ENCODE measurements at regions not wholly inside any gene's neighbourhood (a gene's known extent, or its start where the extent isn't known, plus 50 kb on each side); places are given as distances from the start of the nearest gene placed in this dataset.

DNA sequence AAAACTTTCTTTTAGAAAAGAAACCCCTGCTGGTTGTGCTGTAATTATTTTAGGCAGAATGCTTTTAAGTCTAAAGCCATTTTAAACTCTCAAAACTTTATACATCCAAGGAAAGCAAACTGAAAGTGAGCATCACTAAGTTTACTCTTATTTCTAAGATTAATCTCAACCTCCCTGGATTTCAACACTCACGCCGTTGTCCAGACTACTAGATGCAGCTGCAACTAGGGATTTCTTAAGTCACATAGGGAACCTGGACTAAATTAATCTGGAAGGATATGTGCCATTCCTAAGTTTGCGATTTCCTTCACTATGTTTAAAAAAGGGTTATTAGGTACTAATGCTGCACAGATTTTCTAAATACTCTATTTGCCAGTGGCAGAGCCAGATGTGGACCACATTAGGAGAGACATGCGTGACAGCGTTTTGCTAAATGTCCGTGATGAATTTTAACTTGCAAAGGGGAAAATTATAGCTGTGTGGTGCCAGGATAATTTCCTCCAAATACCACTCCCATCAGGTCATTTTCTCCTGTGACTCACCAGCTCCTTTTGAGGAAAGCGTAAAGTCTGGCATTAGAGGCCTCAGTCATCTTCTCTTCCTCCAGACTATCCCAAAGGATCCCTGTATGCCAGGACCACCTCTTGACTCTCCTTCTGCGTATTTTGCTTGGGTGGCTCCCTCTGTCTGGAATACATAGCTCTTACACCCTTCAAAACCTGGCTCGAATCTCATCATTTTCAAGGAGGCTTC, 143.7 kb downstream of the ATL2 start:
- Histone ChIP-seq H3K27me3 (ENCODE audit: insufficient read depth, low read length) (no peaks in the 10 kb centered on the region), H3K4me1 (ENCODE audit: insufficient read depth, low read length) (peaks cover 18% of the 10 kb centered on the region), H3K36me3 (ENCODE audit: insufficient read depth, low read length) (no peaks in the 10 kb centered on the region), H4K20me1 (ENCODE audit: insufficient read depth, low read length) (no peaks in the 10 kb centered on the region), H3K4me3 (ENCODE audit: insufficient read depth, low read length) (peak overlapping the region; percentile 29), H3K9me3 (ENCODE audit: low read depth, low read length) (no peaks in the 10 kb centered on the region), H3K4me2 (ENCODE audit: insufficient read depth, low read length) (peak overlapping the region; percentile 76), H2AFZ (ENCODE audit: low read length) (peak overlapping the region; percentile 35), H3K79me2 (ENCODE audit: insufficient read depth, low read length) (no peaks in the 10 kb centered on the region), H3K27ac (ENCODE audit: low read depth, low read length) (peak overlapping the region; percentile 44)
- DNase-seq (ENCODE audit: insufficient read length, low spot score, missing footprints), result peak; percentile 78
- TF ChIP-seq, protein P1, sequence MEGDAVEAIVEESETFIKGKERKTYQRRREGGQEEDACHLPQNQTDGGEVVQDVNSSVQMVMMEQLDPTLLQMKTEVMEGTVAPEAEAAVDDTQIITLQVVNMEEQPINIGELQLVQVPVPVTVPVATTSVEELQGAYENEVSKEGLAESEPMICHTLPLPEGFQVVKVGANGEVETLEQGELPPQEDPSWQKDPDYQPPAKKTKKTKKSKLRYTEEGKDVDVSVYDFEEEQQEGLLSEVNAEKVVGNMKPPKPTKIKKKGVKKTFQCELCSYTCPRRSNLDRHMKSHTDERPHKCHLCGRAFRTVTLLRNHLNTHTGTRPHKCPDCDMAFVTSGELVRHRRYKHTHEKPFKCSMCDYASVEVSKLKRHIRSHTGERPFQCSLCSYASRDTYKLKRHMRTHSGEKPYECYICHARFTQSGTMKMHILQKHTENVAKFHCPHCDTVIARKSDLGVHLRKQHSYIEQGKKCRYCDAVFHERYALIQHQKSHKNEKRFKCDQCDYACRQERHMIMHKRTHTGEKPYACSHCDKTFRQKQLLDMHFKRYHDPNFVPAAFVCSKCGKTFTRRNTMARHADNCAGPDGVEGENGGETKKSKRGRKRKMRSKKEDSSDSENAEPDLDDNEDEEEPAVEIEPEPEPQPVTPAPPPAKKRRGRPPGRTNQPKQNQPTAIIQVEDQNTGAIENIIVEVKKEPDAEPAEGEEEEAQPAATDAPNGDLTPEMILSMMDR (IDR thresholded peaks at IDR 0.05; ENCODE audit: extremely low read depth, low read depth, low read length), result peak; percentile 49

DNA sequence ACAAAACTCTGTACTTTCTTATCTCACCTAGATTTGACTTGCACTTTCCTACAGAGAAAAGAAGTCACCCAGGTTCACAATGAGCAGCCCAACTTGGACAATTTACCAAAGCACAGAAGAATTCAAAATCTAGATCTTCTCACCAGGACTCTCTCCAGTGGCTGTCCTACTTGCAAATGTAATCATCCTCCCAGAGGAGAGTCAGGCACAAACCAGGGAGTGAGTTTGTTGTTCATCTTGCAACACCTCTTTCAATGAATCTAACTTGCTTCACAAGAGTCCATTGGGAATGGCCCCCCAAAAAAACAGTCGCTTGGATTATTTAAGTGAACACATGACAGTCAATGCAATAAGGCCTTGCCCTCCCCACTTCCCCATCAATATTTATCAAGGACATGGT, 144.6 kb downstream of the ATL2 start:
- no peak overlapping the region for H2AFZ ChIP-seq (ENCODE audit: low read length)
- peak overlapping the region; percentile 44 for H3K27ac ChIP-seq (ENCODE audit: low read depth, low read length)
- TF ChIP-seq, protein P1 (IDR thresholded peaks at IDR 0.05; ENCODE audit: extremely low read depth, low read depth, low read length), result no peak

DNA sequence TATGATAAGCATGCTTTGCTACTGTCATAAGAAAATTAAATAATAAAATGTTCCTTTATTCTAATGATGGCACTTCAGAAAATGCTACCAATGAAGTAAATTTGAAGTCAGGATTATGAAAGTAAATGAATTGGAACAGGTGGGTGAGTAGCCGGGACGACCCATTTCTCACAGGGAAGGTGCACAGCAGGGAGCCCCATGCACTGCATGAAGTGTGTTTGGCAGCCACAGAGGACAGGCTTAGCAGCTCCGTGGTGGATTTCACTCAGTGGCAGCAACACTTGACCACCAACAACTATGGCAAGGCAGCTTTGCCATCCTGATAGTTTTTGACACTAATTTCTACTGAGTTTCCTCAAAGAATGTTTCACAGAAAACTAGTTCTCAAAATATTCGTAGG, 146.3 kb downstream of the ATL2 start:
- H3K79me2 ChIP-seq (ENCODE audit: insufficient read depth, low read length), result no peaks in the 10 kb centered on the region
- H3K9me3 ChIP-seq (ENCODE audit: low read depth, low read length), result no peaks in the 10 kb centered on the region
- no peaks in the 10 kb centered on the region for H3K27me3 ChIP-seq (ENCODE audit: insufficient read depth, low read length)
- H3K4me2 ChIP-seq (ENCODE audit: insufficient read depth, low read length), result no peak overlapping the region
- DNase-seq (ENCODE audit: insufficient read length, low spot score, missing footprints), result no peak
- TF ChIP-seq, protein P1 (IDR thresholded peaks at IDR 0.05; ENCODE audit: extremely low read depth, low read depth, low read length), result no peak
- H3K4me3 ChIP-seq (ENCODE audit: insufficient read depth, low read length), result no peak overlapping the region
- no peaks in the 10 kb centered on the region for H4K20me1 ChIP-seq (ENCODE audit: insufficient read depth, low read length)
- no peak overlapping the region for H3K27ac ChIP-seq (ENCODE audit: low read depth, low read length)
- peaks cover 16% of the 10 kb centered on the region for H3K4me1 ChIP-seq (ENCODE audit: insufficient read depth, low read length)
- no peaks in the 10 kb centered on the region for H3K36me3 ChIP-seq (ENCODE audit: insufficient read depth, low read length)
- H2AFZ ChIP-seq (ENCODE audit: low read length), result no peak overlapping the region

More for the DNA sequence above, 144.6 kb downstream of the ATL2 start:
- Histone ChIP-seq H3K36me3 (ENCODE audit: insufficient read depth, low read length) (no peaks in the 10 kb centered on the region), H3K79me2 (ENCODE audit: insufficient read depth, low read length) (no peaks in the 10 kb centered on the region), H3K4me3 (ENCODE audit: insufficient read depth, low read length) (no peak overlapping the region), H3K9me3 (ENCODE audit: low read depth, low read length) (no peaks in the 10 kb centered on the region), H3K4me1 (ENCODE audit: insufficient read depth, low read length) (peaks cover 17% of the 10 kb centered on the region), H3K4me2 (ENCODE audit: insufficient read depth, low read length) (no peak overlapping the region), H3K27me3 (ENCODE audit: insufficient read depth, low read length) (no peaks in the 10 kb centered on the region), H4K20me1 (ENCODE audit: insufficient read depth, low read length) (no peaks in the 10 kb centered on the region)
- DNase-seq (ENCODE audit: insufficient read length, low spot score, missing footprints), result no peak

DNA sequence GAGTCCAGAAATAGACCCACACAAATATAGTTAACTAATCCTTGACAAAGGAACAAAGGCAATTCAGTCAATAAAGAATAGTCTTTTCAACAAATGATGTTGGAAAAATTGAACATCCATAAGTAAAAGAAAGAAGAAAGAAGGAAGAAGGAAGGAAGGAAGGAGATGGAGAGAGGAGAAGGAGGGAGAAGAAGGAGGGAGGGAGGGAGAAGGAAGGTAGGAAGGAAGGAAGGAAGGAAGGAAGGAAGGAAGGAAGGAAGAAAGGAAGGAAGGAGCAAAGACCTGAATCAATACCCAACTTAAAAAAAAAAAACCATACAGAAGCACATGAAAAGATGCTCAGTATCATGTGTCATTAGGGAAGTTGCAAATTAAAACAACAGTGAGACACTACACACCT, 148.3 kb downstream of the ATL2 start:
- Histone ChIP-seq H3K79me2 (ENCODE audit: insufficient read depth, low read length) (no peaks in the 10 kb centered on the region), H3K4me2 (ENCODE audit: insufficient read depth, low read length) (no peak overlapping the region), H3K36me3 (ENCODE audit: insufficient read depth, low read length) (no peaks in the 10 kb centered on the region), H3K9me3 (ENCODE audit: low read depth, low read length) (no peaks in the 10 kb centered on the region), H3K27me3 (ENCODE audit: insufficient read depth, low read length) (no peaks in the 10 kb centered on the region), H4K20me1 (ENCODE audit: insufficient read depth, low read length) (no peaks in the 10 kb centered on the region), H3K27ac (ENCODE audit: low read depth, low read length) (no peak overlapping the region), H3K4me3 (ENCODE audit: insufficient read depth, low read length) (no peak overlapping the region), H2AFZ (ENCODE audit: low read length) (no peak overlapping the region), H3K4me1 (ENCODE audit: insufficient read depth, low read length) (peaks cover 21% of the 10 kb centered on the region)
- no peak for DNase-seq (ENCODE audit: insufficient read length, low spot score, missing footprints)
- TF ChIP-seq, protein P1 (IDR thresholded peaks at IDR 0.05; ENCODE audit: extremely low read depth, low read depth, low read length), result no peak

Measured in osteoblast (primary cell).